Neuron (in vitro differentiated cells): ENCODE measurements at regions not wholly inside any gene's neighbourhood (a gene's known extent, or its start where the extent isn't known, plus 50 kb on each side); places are given as distances from the start of the nearest gene placed in this dataset.

Experiments used
- H2AFZ ChIP-seq: one replicate; pipeline ENCODE4 v1.6.1; 2013; ENCODE audit warnings: low read depth, mild to moderate bottlenecking, inconsistent platforms, low read length, moderate library complexity
- H3K27me3 ChIP-seq: one replicate; pipeline ENCODE4 v1.6.1; 2013; ENCODE audit warnings: low read length; ENCODE audit not compliant: insufficient read depth
- H3K36me3 ChIP-seq: one replicate; pipeline ENCODE4 v1.6.1; 2013; ENCODE audit warnings: low read length; ENCODE audit not compliant: insufficient read depth
- H3K4me1 ChIP-seq: one replicate; pipeline ENCODE4 v1.6.1; 2013; ENCODE audit warnings: low read length; ENCODE audit not compliant: insufficient read depth
- H3K4me3 ChIP-seq: 2 replicates; pipeline ENCODE4 v1.5.1; 2013; ENCODE audit warnings: mild to moderate bottlenecking, low read length, moderate library complexity
- H3K9me3 ChIP-seq: one replicate; pipeline ENCODE4 v1.6.1; 2013; ENCODE audit warnings: low read length

DNA sequence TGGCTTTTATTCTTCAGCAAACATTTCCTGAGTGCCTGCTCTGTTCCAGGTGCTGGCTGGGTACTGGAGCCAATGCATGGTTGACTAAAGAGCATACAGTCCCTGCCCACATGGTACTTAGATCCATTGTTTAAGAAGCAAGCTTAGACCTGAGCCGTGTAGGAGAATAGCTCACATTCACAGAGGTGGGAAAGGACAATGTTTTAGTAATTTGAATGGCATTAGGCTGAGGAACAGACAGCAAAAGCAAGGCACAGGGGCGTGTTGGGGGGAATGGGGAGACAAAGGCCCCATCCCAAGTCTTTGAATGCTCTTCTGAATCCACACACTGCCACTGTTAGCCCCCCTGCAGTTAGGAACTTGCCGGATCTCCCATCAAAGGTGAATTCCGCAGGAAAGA, 388.2 kb upstream of the RGMA start:
- H3K36me3 ChIP-seq = no peaks in the 10 kb centered on the region
- H3K4me3 ChIP-seq = no peak overlapping the region
- no peak overlapping the region for H2AFZ ChIP-seq
- peaks cover 25% of the 10 kb centered on the region for H3K4me1 ChIP-seq
- H3K9me3 ChIP-seq = peaks cover 7% of the 10 kb centered on the region
- no peaks in the 10 kb centered on the region for H3K27me3 ChIP-seq

DNA sequence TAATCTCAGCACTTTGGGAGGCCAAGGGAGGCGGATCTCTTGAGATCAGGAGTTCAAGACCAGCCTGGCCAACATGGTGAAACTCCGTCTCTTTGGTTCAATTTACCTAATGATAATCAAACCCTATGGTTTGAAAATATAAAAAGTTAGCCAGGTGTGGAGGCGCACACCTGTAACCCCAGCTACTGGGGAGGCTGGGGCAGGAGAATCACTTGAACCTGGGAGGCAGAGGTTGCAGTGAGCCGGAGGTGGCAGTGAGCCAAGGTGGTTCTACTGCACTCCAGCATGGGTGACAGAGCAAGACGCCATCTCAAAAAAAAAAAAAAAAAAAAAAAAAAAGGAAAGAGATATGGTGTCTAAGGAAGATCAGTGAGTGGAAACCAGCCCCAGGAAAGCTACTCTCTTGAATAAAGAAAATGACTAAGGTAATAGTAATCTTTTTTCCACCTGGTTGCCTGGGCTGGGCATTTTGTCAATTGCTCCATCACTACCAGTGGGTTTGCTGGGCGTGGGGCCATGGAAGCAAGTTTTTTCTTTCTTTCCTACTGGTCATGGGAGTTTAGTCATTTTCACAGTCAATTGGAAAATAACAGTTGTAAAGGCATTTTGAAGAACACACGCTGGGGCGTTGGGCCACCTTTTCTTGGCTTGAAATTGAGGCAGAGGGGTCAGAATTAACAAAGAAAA, 387.6 kb upstream of the RGMA start:
- no peak overlapping the region for H3K4me3 ChIP-seq
- H2AFZ ChIP-seq = no peak overlapping the region
- H3K4me1 ChIP-seq = peaks cover 28% of the 10 kb centered on the region
- H3K27me3 ChIP-seq = no peaks in the 10 kb centered on the region
- no peaks in the 10 kb centered on the region for H3K36me3 ChIP-seq
- H3K9me3 ChIP-seq = peaks cover 7% of the 10 kb centered on the region

DNA sequence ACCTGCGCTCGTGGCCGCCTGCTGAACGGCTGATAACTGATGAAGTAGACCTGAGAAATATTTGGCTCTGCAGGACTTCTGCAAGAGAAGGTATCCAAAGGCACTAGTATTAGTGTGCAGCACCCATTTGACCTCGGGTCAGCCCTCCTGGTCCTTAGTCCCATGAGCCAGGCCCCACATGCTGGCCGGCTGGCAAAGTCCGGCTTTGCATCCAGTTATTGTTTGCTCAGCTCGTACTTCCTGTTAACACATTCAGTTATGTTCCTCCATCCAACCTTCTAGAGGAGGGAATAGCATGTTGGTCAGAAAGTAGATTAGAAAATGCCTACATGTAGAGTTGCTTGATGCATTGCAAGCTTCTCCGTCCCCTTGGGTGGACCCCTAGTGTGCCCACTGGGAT, 385.7 kb upstream of the RGMA start:
- H3K36me3 ChIP-seq = no peaks in the 10 kb centered on the region
- H3K27me3 ChIP-seq = no peaks in the 10 kb centered on the region
- H2AFZ ChIP-seq = no peak overlapping the region
- H3K4me3 ChIP-seq = no peak overlapping the region
- peaks cover 27% of the 10 kb centered on the region for H3K4me1 ChIP-seq
- peaks cover 7% of the 10 kb centered on the region for H3K9me3 ChIP-seq

DNA sequence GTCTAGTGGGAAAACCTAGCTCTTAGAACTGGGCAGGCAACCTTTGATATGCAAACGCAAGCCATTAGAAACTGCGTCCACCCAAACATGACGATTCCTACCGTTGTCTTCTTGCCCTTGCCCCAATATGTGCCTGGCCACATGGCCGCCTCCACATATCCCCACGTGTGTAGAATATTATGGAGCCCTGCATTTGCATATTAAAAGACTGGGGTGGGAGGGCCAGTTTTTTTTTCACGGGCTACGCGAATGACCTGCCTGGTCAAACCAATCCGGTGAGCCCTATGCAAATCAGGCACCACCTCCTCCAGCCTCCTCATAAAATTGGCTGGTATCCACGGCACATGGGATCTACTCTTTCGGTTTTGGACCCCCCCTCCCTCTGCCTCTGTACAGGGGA, 381.0 kb upstream of the RGMA start:
- Histone ChIP-seq H3K9me3 (no peaks in the 10 kb centered on the region), H3K4me1 (peaks cover 14% of the 10 kb centered on the region), H3K4me3 (no peak overlapping the region), H2AFZ (no peak overlapping the region), H3K36me3 (no peaks in the 10 kb centered on the region), H3K27me3 (no peaks in the 10 kb centered on the region)

DNA sequence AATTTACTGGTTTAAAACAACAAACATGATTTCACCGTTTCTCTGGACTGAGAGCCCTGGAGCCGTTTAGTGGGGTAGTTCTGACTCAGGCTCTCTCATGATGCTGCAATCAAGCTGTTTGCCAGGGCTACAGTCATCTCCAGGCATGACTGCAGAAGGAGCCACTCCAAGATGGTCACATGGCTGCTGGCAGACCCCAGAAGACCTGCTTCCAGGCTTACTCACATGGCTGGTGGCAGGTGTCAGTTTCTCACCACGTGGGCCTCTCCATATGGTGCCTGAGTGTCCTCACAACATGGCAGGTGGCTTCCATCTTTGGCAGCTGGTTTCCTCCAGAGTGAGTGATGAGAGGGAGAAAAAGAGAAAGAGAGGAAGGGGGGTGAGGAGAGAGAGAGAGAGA, 378.3 kb upstream of the RGMA start:
- Histone ChIP-seq H3K4me1 (peaks cover 13% of the 10 kb centered on the region), H3K9me3 (peaks cover 4% of the 10 kb centered on the region), H3K27me3 (no peaks in the 10 kb centered on the region), H3K36me3 (no peaks in the 10 kb centered on the region), H2AFZ (no peak overlapping the region), H3K4me3 (no peak overlapping the region)

DNA sequence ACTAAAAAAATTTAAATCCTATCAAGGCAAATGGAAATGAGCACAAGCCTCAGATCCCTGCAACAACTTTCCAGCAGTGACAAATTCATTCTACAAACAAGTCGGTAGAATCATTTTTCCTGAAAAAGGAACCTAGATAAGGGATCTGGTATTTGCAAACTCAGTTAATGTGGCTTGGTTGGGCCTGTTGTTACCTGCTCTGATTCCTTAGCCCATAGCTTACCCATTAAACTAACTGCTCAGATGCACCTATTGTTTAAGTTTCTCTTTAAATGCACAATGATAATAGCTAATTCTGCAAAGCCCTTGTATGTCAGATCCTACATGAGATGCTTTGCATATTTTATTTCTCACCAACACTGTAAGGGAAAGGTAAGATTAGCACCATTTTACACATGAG, 377.4 kb upstream of the RGMA start:
- H3K36me3 ChIP-seq = no peaks in the 10 kb centered on the region
- peaks cover 4% of the 10 kb centered on the region for H3K9me3 ChIP-seq
- peaks cover 8% of the 10 kb centered on the region for H3K4me1 ChIP-seq
- H2AFZ ChIP-seq = no peak overlapping the region
- H3K27me3 ChIP-seq = no peaks in the 10 kb centered on the region
- no peak overlapping the region for H3K4me3 ChIP-seq

DNA sequence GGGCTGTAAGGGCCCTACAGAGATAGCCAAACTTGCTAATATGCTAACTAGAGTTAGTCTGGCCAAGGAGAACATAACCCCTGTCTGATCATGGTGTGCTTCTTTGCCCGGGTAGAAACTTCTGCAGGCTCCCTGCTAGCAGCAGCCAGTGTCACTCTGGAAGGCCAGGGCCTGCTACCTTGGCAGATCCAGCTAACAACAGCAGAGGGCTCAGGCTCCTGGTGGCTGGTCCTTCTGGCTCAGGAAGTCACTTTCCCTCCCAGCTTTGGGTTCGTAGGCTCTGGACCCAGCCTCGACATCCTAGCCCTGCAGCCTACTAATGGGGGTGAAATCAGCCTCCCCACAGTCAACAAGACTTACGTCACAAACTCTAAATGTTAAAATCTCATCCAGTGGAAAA, 373.7 kb upstream of the RGMA start:
- no peak overlapping the region for H2AFZ ChIP-seq
- peaks cover 4% of the 10 kb centered on the region for H3K9me3 ChIP-seq
- H3K4me1 ChIP-seq = peaks cover 8% of the 10 kb centered on the region
- H3K4me3 ChIP-seq = no peak overlapping the region
- no peaks in the 10 kb centered on the region for H3K27me3 ChIP-seq
- H3K36me3 ChIP-seq = no peaks in the 10 kb centered on the region

DNA sequence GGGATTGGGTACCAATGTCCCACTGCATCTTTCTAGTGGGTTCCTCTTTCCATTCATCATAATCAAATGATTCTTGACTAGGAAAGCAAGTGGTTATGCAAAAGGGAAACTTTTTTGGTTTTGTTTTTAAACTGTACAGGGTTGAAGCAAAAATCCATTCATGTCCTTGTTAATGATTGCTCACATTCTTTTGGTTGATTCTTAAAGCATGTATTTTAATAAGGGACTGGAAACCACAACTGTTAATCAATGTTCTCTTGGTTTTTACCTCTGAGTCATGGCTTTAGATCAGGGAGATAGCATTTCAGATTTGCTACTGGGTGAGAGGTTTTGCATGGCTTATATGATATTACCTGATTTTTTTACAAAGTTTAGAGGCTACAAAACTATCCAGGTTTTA, 371.7 kb upstream of the RGMA start:
- H2AFZ ChIP-seq = no peak overlapping the region
- H3K4me3 ChIP-seq = no peak overlapping the region
- H3K4me1 ChIP-seq = peaks cover under 1% of the 10 kb centered on the region
- H3K27me3 ChIP-seq = no peaks in the 10 kb centered on the region
- H3K9me3 ChIP-seq = peaks cover 4% of the 10 kb centered on the region
- no peaks in the 10 kb centered on the region for H3K36me3 ChIP-seq

DNA sequence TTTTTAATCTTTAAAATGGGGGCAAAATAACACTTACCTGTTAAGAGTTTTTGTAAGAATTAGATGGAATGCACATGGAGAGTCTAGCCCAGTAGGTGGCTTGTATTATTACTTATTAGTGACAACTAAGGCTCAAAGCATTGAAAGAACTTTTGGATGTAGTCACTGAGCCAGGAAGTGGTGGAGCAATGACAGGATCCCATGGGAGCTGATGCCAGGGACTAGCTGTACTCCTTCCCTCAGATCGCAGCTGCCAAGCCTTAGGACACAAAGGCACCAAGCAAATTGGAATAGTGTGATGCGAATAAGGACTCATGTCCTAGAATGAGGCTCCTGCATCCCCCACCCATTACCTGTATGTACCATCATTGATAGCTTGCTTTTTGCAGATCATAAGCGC, 370.4 kb upstream of the RGMA start:
- no peaks in the 10 kb centered on the region for H3K27me3 ChIP-seq
- H3K36me3 ChIP-seq = no peaks in the 10 kb centered on the region
- peaks cover 4% of the 10 kb centered on the region for H3K9me3 ChIP-seq
- no peak overlapping the region for H2AFZ ChIP-seq
- H3K4me3 ChIP-seq = no peak overlapping the region
- H3K4me1 ChIP-seq = peaks cover 6% of the 10 kb centered on the region

DNA sequence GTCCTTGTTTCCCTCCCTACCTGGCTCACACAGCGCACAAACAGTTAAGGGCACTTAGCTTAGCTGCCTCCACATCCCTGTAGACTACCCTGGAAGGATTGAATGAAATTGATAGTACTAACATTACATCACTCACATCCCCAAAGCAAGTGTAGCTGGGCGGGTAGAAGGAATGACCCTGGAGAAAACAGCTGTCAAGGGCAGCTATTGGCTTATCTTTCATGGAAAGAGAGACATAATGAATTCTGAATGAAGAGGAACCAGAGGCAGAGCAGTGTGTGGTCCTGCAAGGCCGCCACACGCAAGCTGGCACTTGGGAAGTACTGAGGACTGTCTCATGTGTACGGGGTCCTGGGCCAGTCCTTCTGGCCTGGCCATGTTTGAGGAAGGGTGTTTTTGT, 369.6 kb upstream of the RGMA start:
- Histone ChIP-seq H3K27me3 (no peaks in the 10 kb centered on the region), H3K9me3 (peaks cover 4% of the 10 kb centered on the region), H3K36me3 (no peaks in the 10 kb centered on the region), H2AFZ (no peak overlapping the region), H3K4me3 (no peak overlapping the region), H3K4me1 (peaks cover 7% of the 10 kb centered on the region)

DNA sequence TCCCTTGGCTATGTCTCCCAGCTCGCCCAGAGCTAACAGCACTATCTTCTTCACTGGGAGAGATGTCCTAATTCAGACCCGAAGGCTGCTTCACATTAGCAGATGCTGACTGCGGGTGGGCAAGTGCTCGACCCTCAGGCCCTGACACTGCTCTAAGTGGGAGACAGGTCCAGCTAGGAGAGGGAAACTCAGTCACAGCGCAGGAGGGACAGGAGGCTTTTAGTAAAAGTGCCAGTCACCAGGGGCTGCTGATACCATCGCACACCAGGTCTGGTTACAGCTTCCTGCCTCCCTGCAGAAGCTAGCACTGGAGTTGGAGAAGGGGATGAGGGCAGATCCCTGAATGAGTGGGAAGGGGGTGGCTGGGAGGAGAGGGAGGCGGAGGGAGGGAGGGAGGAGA, 365.8 kb upstream of the RGMA start:
- Histone ChIP-seq H3K36me3 (no peaks in the 10 kb centered on the region), H3K4me3 (no peak overlapping the region), H2AFZ (no peak overlapping the region), H3K4me1 (peaks cover 16% of the 10 kb centered on the region), H3K9me3 (peaks cover 2% of the 10 kb centered on the region), H3K27me3 (no peaks in the 10 kb centered on the region)

DNA sequence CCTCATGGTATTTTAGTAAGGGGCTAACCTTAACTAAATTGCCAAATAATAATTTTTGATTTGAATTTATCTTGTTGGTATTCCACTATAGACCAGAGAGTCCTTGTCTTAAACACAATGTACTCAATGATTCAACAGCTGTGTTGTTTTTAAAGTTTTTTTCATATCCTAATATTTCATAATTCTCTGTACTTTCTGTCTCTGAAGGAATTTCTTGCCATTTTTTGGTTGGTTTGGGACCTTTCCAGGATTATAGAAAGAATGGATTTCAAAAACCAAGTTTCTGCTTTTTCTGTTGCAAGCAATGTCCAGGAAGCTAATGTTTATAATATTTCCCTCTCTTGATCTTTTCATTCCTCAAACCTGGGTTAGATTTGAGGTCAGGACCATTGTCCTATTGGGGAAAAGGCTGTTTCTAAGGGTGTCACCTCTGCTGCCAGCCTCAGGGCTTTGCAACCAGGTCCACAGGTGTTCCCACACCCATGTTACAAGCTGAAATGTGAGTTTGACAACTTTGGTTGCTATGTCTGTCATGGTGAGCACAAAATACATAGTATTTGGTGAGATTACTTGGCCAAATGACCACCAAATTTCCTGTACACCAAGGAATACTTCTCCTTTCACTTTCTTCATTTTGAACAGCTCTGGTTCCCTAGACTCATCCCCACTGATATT, 363.7 kb upstream of the RGMA start:
- Histone ChIP-seq H3K36me3 (no peaks in the 10 kb centered on the region), H2AFZ (no peak overlapping the region), H3K4me3 (no peak overlapping the region), H3K4me1 (peaks cover 16% of the 10 kb centered on the region), H3K27me3 (no peaks in the 10 kb centered on the region), H3K9me3 (peaks cover 2% of the 10 kb centered on the region)

DNA sequence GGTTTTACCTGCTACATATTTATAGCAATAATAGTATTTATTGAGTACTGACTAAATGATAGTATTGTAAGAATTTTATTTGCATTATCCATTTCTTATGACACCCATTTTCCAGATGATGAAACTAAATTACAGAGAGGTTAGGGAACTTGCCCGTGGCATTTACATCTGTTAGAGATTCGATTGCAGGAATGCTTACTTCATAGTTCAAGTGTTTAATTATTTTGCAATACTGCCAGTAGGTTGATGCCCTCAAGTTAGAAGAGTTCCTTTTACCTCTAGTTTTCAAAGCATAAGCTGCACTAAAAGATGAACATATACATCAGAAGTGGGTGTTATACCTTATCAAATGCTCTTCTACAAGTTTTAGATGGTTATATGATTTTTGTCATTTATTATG, 362.8 kb upstream of the RGMA start:
- peaks cover 2% of the 10 kb centered on the region for H3K9me3 ChIP-seq
- no peak overlapping the region for H3K4me3 ChIP-seq
- H3K4me1 ChIP-seq = peaks cover 16% of the 10 kb centered on the region
- H3K27me3 ChIP-seq = no peaks in the 10 kb centered on the region
- no peak overlapping the region for H2AFZ ChIP-seq
- no peaks in the 10 kb centered on the region for H3K36me3 ChIP-seq

DNA sequence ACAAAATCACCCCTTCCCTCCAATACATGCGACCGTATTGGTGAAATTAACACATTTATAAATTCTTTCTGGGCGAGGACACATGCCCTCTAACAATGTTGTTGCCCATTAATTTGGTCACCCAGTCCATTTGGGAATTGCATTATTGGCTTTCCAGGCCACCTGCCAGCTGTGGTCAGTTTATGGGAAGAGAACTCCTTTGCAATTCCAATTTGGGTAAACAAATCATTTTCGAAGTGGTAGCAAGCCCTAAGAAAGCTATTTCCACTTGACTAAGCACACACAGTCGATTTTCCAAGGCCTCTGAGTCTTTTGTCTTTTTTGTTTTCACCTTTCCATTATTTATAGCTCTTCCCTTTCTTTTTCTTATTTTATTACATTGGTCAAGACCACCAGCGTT, 362.3 kb upstream of the RGMA start:
- H3K36me3 ChIP-seq = no peaks in the 10 kb centered on the region
- peaks cover 16% of the 10 kb centered on the region for H3K4me1 ChIP-seq
- no peak overlapping the region for H3K4me3 ChIP-seq
- H3K9me3 ChIP-seq = peaks cover 2% of the 10 kb centered on the region
- no peak overlapping the region for H2AFZ ChIP-seq
- H3K27me3 ChIP-seq = no peaks in the 10 kb centered on the region
